Cerebellar cortex (tissue), 1 donor: ENCODE measurements at regions not wholly inside any gene's neighbourhood (a gene's known extent, or its start where the extent isn't known, plus 50 kb on each side); places are given as distances from the start of the nearest gene placed in this dataset.
"Not testable (repeated sequence)": the region's sequence is repeated elsewhere in the genome, so short reads cannot be mapped to it uniquely, and the experiment has no call there.

Source experiments
- DNase-seq: peaks from one replicate; pipeline ENCODE4 v3.0.0-alpha.2; 2015; ENCODE audit warnings: low spot score

- no peak for DNase-seq
Observed at GRCh38 chr14:37711831-37712475, 116.5 kb downstream of the TTC6 start.

GRCh38 chr14:37712476-37712860 lies 117.0 kb downstream of the TTC6 start:
- not testable (repeated sequence) for DNase-seq

- no peak for DNase-seq
Observed at GRCh38 chr14:37712976-37713431, 117.6 kb downstream of the TTC6 start.

GRCh38 chr14:37720131-37720530 lies 124.7 kb downstream of the TTC6 start:
- no peak for DNase-seq

GRCh38 chr14:37721976-37722659 lies 126.7 kb downstream of the TTC6 start:
- no peak for DNase-seq

DNA sequence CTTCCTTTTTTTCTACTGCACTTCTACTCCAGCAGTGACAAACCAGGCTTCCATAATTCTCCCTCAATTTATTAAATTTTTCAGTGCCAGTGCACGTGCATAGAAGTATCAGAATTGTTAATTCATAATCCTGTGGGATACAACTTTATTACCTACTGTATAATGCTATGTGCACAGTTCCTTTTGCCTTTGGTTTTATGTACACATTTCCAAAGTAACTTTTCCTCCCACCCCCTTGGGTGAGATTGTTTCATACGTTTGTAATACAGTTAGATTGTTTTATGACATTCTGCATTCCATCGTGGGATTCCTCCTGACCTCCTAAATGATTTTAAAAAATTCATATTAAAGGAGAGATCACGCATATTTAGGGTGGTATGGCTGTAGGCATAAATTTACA lies 128.1 kb downstream of the TTC6 start:
- no peak for DNase-seq

GRCh38 chr14:37726708-37727107 lies 131.3 kb downstream of the TTC6 start:
- DNase-seq: no peak

GRCh38 chr14:37729218-37729617 lies 133.8 kb downstream of the TTC6 start:
- no peak for DNase-seq

- no peak for DNase-seq
Observed at GRCh38 chr14:37731094-37731493, 135.7 kb downstream of the TTC6 start.

DNA sequence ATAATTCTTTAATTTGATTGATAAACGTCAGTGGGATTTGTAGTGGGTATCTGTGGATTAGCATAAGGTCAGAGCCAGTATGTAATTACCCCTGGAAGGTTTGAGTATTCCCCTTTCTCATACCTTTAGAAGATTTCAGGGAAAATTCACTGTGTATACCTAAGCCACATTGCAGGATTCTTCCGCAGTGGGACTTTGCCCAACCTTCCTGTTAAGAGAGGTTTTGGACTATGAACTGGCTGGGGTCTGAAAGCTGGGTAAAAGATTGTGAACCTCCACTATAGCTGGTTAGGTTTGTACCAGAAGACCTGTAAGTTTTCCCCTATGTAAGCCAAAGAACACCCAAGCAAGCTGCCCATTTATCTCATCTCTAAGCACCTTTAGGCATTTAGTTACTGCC lies 150.2 kb downstream of the TTC6 start:
- DNase-seq: no peak

- DNase-seq: no peak
Observed at GRCh38 chr14:37746140-37746832, 150.9 kb downstream of the TTC6 start.

- no peak for DNase-seq
Observed at GRCh38 chr14:37753459-37753858, 158.0 kb downstream of the TTC6 start.

- not testable (repeated sequence) for DNase-seq
Observed at GRCh38 chr14:37760275-37760674, 164.8 kb downstream of the TTC6 start.

- no peak for DNase-seq
Observed at GRCh38 chr14:37763266-37763665, 167.8 kb downstream of the TTC6 start.

GRCh38 chr14:37772283-37772682 lies 176.9 kb downstream of the TTC6 start:
- DNase-seq: not testable (repeated sequence)

DNA sequence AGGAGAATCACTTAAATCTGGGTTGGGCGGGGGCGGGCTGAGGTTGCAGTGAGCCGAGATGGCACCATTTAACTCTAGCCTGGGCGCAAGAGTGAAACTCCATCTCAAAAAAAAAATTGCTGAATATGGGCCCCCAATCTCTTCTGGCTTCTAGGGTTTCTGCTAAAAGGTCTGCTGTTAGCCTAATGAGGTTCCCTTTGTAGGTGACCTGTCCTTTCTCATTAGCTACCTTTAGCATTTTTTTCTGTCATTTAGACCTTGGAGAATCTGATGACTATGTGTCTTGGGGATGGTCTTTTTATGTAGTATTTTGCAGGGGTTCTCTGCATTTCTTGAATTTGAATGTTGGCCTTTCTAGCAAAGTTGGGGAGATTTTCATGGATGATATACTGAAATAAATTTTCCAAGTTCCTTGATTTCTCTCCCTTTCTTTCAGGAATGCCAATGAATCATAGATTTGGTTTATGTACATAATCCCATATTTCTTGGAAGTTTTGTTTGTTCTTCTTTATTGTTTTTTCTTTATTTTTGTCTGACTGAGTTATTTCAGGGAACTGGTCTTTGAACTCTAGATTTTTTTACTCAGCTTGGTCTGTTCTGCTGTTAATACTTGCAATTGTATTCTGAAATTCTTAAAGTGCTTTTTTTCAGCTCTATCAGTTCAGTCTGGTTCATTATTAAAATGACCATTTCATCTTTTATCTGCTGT lies 181.5 kb downstream of the TTC6 start:
- no peak for DNase-seq

DNA sequence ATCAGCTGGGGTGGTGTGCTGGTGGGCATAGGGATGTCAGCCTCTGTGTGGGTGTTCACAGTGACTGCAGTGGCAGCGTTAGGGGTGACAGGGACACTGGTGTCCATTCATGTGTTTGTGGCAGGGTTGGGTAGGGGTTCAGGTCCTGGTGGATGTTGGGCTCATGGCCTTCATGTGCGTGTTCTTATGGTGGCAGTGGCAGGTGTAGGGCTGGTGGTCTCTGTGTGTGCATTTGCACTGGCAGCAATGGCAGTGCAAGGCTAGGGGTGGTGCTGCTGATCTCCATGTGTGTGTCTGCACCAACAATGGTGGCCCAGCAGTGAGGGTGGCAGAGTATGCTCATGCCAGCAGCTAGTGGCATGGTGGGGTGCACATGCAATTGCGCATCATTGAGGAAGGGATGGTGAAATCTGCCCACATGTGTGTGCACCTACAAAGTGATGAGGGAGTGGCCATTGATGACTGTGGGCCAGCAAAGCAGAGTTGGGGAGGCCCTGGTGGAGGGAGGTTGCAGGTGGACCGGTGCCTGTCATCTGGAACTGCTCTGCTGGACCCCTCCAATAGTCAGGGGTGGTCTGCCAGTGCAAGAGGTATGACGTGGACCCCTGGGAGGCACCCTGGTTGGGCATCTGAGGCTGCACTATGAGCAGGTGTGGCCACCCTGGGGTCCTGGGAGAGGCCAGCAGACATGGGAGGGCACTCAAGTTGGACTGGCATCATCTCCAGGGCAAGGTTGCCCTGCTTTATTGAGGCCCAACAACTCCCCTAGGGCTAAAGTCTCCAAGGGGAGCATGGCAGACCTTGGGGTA lies 182.9 kb downstream of the TTC6 start:
- DNase-seq: no peak

DNA sequence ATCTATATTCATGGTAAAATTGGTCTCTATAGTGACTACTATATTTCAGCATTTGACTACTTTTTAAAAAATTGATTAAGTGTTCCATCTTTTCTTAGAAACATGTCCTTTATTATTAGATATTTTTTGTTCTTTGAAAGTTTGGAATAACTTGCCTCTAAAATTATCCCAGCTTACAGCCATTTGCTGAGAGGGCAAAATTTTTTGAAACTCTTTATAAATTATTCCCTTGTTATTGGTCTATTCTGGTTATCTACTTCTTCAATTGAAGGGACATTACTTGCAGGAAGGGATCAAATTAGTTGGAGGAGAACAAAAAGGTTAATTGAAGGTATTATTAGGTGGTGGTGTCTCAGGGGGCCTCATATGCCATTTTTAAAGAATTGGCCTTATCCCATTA lies 184.1 kb downstream of the TTC6 start:
- DNase-seq: no peak

DNA sequence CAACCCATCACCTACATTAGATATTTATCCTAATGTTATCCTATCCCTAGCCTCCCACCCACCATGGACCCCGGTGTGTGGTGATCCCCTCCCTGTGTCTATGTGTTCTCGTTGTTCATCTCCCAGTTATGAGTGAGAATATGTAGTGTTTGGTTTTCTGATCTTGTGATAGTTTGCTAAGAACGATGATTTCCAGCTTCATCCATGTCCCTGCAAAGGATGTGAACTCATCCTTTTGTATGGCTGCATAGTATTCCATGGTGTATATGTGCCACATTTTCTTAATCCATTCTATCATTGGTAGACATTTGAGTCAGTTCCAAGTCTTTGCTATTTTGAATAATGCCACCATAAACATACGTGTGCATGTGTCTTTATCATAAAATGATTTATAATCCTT lies 185.3 kb downstream of the TTC6 start:
- not testable (repeated sequence) for DNase-seq

DNA sequence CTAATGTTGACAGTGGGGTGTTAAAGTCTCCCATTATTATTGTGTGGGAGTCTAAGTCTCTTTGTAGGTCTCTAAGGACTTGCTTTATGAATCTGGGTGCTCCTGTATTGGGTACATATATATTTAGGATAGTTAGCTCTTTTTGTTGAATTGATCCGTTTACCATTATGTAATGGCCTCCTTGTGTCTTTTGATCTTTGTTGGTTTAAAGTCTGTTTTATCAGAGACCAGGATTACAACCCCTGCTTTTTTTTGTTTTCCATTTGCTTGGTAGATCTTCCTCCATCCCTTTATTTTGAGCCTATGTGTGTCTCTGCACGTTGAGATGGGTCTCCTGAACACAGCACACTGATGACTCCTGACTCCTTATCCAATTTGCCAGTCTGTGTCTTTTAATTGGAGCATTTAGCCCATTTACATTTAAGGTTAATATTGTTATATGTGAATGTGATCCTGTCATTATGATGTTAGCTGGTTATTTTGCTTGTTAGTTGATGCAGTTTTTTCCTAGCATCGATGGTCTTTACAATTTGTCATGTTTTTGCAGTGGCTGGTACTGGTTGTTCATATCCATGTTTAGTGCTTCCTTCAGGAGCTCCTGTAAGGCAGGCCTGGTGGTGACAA lies 188.9 kb downstream of the TTC6 start:
- not testable (repeated sequence) for DNase-seq

DNA sequence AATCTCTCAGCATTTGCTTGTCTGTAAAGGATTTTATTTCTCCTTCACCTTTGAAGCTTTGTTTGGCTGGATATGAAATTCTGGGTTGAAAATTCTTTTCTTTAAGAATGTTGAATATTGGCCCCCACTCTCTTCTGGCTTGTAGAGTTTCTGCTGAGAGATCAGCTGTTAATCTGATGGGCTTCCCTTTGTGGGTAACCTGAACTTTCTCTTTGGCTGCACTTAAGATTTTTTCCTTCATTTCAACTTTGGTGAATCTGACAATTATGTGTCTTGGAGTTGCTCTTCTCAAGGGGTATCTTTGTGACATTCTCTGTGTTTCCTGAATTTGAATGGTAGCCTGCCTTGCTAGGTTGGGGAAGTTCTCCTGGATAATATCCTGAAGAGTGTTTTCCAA lies 189.4 kb downstream of the TTC6 start:
- DNase-seq: not testable (repeated sequence)
